ENCODE measurements at regions not wholly inside any gene's neighbourhood (a gene's known extent, or its start where the extent isn't known, plus 50 kb on each side); places are given as distances from the start of the nearest gene placed in this dataset.
"Not testable (repeated sequence)": the region's sequence is repeated elsewhere in the genome, so short reads cannot be mapped to it uniquely, and the experiment has no call there.

DNA sequence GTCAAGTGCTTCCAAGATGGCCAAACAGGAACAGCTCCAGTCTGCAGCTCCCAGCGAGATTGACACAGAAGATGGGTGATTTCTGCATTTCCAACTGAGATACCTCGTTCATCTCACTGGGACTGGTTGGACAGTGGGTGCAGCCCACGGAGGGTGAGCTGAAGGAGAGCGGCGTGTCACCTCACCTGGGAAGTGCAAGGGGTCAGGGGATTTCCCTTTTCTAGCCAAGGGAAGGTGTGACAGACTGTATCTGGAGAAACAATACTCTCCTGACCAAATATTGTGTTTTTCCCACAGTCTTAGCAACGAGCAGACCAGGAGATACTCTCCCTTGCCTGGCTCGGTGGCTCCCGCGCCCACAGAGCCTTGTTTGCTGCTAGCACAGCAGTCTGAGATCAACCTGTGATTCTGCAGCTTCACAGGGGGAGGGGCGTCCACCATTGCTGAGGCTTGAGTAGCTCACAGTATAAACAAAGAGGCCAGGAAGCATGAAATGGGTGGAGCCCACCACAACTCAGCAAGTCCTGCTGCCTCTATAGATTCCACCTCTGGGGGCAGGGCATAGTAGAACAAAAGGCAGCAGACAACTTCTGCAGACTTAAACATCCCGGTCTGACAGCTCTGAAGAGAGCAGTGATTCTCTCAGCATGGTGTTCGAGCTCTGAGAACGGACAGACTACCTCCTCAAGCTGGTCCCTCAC lies 293.5 kb upstream of the SUCLG2 start:
- DNase-seq (ENCODE audit: low read depth), result peak; percentile 25

DNA sequence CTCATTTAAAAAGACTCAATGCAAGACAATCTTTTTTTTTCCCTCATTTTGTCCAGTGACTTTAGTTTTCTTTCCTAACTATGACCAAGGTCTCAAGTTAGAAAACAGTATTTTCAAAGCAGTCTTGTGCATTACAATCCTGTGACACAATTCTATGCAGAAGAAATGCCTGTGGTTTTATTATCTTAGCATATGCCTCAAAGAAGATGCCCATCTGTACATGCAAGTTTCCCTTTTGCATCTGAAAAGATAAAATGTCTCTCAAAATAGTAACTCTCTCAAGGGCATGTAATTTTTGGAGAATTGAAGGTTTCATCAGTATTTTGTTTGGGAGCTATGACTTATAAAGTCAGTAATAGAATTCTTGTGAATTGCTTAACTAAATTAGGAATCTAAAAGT lies 292.0 kb upstream of the SUCLG2 start:
- no peak for DNase-seq (ENCODE audit: low read depth)

DNA sequence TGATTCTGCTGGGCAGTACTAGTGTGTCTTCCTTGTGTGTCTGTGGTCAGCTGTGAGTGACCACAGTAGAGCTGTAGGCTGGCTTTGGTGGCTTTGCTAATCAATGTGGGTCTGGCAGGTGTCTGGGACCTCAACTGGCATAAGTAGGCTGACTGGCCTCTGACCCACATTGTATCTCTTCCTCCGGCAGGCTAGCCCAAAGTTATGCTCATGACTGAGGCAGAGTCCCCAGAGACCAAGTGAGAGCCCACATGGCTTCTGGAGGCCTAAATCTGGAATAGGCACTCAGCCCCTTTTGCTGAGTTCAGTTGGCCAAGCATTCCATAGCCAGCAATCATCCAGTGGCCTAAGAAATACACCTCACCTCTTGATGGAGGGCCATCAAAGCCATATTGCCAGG lies 289.1 kb upstream of the SUCLG2 start:
- no peak for DNase-seq (ENCODE audit: low read depth)

DNA sequence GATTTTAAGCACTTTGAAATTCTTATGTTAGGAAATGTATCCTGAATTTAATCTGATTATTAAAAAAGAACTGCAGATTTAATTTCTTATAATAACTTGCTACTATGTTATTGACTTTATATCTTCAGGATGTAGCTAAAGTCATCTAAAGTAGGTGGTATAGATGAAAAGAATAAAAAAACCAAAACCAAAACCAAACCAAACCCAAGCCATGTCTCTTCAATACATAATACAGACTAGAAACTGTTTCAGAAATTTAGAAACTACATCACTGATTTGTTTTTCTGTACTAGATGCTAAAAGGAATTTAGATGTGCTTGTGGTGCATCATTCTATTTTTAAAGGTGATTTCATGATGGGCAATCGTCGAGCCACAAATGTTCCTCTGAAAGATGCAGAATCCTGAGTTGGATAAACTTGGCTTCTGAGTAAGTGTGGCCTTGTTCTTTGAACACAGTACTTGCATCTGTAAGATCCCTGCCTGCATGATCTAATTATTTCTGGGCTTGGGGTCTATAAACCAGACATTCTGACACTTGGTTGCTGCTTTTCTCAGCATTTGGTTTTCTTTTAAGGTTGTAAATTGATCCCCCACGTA lies 287.1 kb upstream of the SUCLG2 start:
- no peak for DNase-seq (ENCODE audit: low read depth)

DNA sequence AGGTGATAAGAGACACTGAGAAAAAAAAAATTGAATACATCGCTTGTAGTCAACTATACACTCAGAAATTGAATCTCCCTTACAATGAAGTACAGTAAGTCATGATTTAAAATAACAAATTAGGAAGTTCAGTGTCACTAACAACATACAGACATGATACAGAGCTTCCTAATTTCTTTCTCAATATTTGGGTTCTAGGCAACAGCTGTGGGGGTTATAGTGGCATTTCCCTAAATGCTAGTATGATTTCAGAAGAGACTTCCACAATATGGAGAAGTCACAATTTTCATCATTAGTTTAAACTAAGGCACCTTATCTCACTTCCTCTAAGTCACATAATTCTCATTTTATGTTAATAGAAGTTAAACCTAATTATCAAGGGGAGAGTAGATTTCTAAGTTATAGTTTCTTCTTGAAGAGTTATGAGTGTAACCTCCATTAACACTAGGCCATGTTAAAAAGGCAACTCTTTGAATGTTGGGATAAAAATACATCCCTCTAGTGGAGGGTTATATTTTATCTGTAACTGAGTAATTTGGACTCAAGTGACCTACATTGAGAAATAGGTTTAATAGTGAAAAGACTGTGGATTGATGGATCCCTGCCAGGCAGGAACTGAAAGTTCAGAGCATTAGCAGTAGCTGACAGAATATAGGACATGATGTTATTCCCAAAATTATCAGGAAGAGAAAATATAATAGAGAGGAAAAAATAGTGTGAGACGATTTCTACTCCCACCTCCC lies 286.0 kb upstream of the SUCLG2 start:
- DNase-seq (ENCODE audit: low read depth), result no peak

DNA sequence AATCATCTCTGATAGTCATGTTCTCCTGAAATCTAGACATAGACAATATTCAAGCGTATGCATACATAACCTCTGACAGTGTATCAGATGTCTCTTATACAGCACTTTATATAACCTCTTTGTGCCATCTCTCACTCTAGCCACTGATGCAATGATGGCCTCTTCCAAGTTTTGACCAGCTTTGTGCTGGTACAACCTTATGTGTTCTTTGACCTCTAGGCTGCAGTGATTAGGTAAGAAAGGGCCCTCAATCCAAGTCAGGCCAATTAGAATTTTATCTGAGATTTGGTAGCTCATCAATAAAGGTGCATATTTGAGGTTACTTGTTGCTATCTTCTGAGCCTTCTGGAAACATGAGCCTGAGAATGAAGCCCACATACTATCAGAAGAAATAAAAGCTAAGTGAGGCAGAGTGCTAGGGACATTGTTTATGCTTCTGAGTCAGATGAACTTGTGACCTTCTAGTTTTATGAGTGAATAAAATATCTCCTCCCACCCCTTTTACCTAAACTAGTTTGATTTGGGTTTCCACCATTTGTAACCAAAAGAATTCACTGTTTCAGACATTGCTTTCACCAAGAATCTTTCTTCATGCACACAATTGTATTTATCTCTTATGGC lies 283.2 kb upstream of the SUCLG2 start:
- no peak for DNase-seq (ENCODE audit: low read depth)

DNA sequence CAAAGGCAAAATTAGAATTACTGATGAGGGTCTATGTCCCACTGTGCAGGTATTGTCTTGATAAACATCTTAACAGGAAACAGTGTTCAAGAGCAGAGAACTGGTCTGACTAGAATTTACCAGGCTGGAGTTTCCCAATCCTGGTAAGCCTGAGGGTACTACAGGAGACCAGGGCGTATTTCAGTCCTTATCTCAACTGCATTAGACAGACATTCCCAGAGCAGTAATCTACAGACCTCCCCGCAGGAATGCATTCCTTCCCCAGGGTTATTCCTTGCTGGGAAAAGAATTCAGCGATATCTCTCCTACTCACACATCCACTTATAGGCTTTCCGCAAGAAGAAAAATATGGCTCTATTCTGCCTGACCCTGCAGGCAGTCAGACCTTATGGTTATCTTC lies 276.0 kb upstream of the SUCLG2 start:
- not testable (repeated sequence) for DNase-seq (ENCODE audit: low read depth)

DNA sequence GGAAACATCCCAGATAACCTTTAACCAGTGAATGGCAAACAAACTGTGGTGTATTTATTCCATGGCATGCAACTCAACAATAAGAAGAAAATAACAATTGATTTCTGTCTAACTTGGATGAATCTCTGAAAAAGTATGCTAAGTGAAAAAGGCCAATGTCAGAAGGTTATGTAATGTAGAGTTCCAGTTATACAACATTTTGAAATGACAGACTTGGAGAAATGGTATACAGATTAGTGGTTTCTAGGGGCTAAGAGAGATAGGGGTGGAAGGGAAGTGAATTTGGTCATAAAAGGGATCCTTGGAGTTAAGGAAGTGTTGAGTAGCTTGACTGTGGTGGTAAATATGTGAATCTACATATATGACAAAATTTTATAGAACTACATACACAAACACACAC lies 269.4 kb upstream of the SUCLG2 start:
- no peak for DNase-seq (ENCODE audit: low read depth)

DNA sequence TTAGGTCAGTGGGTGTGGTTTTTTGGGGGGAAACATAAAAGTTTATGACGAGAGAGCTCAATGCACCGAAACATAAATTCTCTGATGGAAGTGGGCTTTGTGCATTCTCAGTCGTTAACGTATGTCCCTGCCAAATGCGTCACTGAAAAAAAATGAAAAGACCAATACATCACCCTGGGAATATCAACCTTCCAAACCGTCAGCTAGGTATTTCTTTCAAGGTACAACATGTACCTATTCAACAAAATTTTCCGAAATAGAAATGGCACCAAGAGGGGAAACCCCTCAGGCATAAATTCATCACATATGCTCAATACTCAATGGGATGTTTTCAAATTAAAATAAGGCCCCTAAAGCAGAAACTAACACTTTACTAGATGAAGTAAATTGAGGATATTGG lies 266.6 kb upstream of the SUCLG2 start:
- DNase-seq (ENCODE audit: low read depth), result no peak

DNA sequence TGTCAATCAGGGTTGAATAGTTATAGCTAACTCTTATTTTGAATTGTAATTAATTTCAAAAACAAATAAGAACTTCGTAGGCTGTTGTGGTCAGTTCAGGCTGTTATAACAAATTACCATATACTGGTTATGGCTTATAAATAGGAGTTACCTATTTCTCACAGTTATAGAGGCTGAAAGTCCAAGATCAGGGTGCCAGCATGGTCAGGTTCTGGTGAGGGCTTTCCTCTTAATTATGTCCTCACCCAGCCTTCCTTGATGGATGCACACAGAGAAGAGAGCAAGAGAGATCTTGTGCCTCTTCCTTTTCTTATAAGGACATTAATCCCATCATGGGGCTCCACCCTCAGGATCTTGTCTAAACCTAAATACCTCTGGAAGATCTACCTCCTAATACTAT lies 265.9 kb upstream of the SUCLG2 start:
- no peak for DNase-seq (ENCODE audit: low read depth)

DNA sequence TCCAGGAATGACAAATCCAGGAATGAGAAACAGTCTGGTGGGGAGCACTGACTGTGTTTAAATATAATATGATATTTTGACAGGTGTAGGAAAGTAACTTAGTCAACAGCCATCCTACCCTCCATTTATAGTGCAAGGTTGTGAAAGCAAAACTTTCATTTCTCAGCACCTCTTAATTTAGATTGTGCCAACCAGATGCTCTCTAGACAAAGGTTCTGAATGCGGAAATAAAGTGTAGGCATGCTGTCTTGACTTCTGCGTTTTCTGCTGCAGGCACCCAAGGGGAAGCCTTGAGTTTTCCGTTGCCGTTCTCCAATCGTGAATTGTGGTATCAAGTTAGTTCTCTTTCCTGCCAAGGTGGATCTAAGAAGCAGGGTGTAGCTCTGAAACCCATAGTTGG lies 261.9 kb upstream of the SUCLG2 start:
- no peak for DNase-seq (ENCODE audit: low read depth)

DNA sequence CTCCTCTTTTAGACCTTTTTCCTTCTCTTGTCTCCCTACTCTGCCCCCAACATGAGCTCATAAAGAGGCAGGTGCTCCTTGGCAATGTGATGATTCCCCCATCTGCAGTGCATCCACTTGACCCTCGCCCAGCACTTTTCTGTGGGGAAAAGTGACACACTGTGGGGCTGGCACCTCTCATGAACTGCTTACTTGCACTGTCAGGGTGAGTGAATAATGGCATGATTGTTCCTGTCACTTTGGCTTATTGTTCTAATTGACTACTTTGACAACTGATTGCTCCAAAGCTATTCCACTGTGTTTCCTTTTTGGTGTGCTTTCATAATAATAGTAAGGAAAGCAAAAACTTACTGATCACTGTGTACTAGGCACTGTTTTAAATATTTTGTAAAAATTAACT lies 253.3 kb upstream of the SUCLG2 start:
- no peak for DNase-seq (ENCODE audit: low read depth)

DNA sequence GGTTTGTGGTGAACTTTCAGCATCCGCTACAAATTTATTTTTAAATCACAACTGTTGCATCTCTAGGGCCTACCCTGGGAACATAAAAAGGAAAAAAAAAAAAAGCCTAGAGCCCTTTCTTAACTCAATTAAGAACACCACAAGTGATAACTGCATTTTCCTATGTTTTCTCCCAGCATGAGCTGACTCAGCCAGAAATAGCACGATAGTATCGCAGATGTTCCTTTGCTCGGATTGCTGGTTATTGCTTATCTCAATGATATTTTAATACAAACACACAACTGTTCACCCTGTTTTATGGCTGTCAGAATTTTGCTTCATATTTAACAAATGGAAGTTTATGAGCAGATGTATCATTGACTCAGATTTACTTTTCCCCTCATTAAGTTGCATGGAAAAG lies 251.8 kb upstream of the SUCLG2 start:
- DNase-seq (ENCODE audit: low read depth), result no peak

DNA sequence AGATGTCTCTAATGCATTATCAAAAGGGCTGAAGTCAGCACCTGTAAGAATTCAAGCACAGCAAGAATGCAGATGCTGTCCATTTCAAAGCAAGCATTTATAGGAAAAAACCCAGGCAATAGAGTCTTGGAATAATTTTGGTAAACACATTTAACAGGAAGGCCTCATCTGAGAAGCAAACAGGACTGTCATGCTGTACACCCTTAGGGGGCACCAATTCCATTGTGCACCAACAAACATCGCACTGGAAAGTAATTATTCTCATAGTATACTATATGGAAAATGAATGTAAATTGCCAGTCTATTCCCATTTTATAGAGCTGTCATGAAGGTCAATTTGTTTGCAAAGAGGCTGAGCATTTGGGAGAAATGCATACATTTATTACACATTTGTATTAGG lies 247.3 kb upstream of the SUCLG2 start:
- no peak for DNase-seq (ENCODE audit: low read depth)

DNA sequence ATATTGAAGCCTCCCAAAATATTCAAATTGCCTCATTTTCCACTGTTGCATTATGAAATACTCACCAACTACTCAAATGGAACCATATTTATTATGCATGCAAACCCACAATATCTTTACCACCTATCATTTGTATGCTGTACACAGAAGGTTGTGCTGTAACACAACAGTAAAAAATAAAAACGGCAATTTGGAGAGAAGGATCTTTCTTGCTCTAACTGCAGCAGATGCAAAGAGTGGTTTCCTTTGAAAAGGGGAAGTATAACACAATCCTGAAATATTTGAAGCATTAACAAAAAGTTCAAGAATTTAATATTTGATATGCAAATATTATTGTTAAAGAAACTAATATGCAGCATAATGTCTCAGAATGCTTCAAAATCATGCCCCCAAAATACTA lies 244.5 kb upstream of the SUCLG2 start:
- DNase-seq (ENCODE audit: low read depth), result no peak

DNA sequence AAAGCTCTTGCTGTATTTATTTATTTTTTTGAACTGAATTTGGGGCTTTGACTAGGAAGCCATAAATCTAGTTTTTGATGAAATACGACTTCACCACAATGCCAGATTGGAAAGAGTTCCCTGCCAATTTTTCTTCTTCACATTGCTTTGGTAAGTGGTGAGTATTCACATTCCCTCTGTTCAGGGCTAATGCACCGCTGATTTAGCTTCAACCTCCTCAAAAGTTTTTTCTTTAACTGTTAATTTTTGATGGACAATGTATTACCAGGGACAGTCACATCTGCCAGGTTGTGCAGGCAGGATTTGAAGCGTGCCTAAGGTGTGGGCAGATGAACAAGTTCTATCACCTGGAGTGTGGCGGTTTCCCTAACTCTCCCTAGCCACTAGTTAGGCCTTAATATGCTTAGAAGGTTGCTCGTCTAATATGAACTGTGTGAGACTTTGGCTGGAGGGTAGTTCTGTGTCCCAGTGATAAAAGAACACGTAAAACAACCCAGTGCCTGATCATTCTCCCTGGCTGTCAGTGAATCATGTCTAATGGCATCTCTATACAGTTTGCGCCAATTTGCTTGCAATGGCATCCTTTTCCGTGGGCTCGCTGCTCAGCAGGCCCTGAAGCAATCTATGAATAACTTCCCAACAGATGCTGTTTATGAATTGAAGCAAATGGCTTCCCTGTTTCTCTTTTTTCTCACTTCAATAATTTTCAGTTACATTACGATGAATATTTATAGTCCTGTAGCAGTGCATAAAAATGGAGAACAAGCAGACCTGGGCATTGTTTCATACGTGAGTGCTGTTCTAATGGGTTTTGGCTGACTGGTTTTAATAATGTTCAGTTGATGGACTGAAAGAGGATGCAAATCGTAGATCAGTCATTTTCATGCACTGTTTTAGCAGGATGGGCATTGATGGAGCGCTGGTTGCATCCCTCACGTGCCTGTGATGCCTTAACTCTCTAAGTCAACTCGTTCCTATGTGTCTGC lies 243.2 kb upstream of the SUCLG2 start:
- DNase-seq (ENCODE audit: low read depth), result no peak

DNA sequence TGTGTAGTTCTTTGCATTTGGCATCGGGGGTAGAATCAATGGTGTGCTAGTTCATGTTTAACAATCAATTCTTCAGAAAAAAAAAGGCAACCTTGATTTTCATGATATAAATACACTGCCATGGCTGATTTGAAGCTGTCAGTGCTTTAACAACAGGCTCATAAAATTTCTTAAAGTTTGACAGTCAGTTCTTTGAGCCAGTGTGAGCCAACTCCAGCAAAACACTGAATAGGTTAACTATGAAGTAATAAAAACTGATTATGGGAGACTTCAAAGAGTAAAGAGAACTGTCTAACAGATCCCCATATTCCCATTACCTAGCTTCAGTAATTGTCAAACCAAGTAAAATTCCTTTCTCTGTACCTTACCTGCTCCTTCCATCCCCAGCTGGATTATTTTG lies 241.7 kb upstream of the SUCLG2 start:
- DNase-seq (ENCODE audit: low read depth), result no peak

DNA sequence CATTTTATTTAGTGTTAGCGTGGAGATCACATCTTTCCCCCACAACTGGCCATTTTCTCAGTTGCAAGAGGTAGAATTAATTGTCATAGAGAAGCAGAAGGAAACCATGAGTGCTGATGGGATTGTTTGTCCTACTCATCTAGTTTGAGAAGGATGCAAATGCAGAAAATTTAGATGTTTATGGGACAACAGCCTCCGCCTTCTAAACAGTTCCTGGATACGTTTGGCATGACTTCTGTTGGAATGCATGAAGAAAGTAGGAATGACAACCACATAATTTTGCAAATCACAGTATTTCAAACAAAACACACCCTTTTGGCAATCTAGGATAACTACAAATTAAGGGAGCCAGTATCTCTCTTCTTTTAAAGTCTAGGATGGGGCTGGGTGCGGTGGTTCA lies 240.1 kb upstream of the SUCLG2 start:
- no peak for DNase-seq (ENCODE audit: low read depth)

DNA sequence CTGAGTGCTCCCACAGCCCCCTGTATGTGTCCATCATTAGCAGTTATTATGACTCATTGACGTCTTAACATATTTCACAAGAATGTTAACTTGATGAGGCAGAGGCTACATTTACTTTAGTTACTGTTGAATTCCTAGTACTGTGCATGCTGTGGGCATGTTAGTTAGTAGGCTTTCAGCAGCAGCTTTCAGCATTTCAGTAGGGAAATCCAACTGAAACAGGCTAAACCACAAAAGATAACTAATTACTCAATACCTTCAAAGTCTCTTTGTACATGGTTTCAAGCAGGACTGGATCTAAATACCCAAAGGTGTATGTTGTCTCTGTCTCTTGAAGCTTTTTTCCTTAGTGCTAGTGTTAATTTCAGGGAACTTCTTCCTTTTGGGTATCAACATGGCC lies 229.9 kb upstream of the SUCLG2 start:
- DNase-seq (ENCODE audit: low read depth), result no peak

DNA sequence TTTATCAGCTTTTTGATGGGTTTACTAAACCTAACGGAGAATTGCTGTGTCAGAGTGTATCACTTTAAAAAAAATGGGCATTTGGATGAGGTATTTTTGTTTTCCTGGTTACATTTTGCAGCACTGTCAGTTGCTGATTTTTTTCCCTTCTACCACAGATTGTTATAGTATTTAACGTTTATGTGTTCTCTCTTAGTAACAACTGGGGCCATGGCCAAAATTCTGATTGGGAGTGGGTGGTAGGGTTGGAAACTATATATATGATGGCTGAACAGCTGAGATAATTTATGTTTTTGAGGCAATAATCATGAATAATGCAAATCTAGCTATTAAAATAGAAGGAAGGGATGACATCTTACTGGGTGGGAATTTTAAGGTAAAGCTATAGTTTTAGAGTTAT lies 229.4 kb upstream of the SUCLG2 start:
- no peak for DNase-seq (ENCODE audit: low read depth)

DNA sequence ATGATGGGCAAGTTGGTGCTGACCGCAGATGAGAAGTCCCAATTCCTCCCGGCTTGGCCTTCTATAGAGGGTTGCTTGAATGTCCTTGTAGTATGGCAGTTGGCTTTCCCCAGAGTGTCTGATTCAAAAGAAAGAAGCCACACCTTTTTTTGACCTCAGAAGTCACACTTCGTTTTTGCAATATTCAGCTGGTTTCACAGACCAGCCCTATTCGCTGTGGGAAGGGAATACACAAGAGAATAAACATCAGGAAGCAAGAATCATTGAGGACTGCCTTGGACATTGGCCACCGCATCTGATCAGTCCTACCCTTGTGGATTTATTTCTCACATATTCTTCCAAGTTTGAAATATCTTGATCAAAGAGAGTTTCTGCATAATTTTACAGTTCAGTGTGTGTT lies 228.6 kb upstream of the SUCLG2 start:
- no peak for DNase-seq (ENCODE audit: low read depth)

DNA sequence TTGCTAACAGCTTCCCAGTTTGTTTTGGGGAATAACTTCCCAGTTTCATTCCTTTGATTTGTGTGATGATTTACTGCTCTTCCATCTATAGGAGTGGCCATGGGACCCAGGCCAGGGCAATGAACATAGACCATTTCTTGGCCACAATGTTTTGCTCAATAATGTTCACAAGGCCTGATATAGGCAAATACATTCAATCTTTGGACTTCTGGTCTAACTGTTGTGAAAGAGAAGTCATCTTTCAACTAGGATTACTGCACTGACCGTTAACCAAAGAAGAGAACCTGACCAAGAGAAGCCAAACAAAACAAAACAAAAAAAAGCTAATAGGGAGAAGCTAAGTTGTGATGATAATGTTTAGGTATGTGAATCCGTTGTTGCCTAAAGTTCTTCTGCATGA lies 221.8 kb upstream of the SUCLG2 start:
- DNase-seq (ENCODE audit: low read depth), result no peak
